Endodermal cell (in vitro differentiated cells): ENCODE measurements at regions not wholly inside any gene's neighbourhood (a gene's known extent, or its start where the extent isn't known, plus 50 kb on each side); places are given as distances from the start of the nearest gene placed in this dataset.

ENCODE experiments used
- DNase-seq: peaks from one replicate; pipeline ENCODE4 v3.0.0-alpha.2; 2017
- H3K27ac ChIP-seq: 2 replicates; pipeline ENCODE4 v1.5.1; 2013; ENCODE audit warnings: mild to moderate bottlenecking, low read depth, low read length, moderate library complexity
- H3K27me3 ChIP-seq: 2 replicates; pipeline ENCODE4 v1.6.1; 2013; ENCODE audit warnings: mild to moderate bottlenecking, low read length, moderate library complexity; ENCODE audit not compliant: insufficient read depth, control insufficient read depth, poor library complexity, severe bottlenecking
- H3K36me3 ChIP-seq: 2 replicates; pipeline ENCODE4 v1.7.0; 2013; ENCODE audit warnings: mild to moderate bottlenecking, low read length, moderate library complexity; ENCODE audit not compliant: control insufficient read depth, insufficient read depth
- H3K4me1 ChIP-seq: one replicate; pipeline ENCODE4 v1.7.0; 2013; ENCODE audit warnings: low read length; ENCODE audit not compliant: control insufficient read depth, insufficient read depth
- H3K4me3 ChIP-seq: 2 replicates; pipeline ENCODE4 v1.5.1; 2013; ENCODE audit warnings: mild to moderate bottlenecking, low read length, moderate library complexity
- H3K9ac ChIP-seq: 2 replicates; pipeline ENCODE4 v1.6.1; 2013; ENCODE audit warnings: mild to moderate bottlenecking, low read length, moderate library complexity; ENCODE audit not compliant: poor library complexity, severe bottlenecking; ENCODE audit errors: extremely low read depth
- H3K9me3 ChIP-seq: 2 replicates; pipeline ENCODE4 v1.6.1; 2013; ENCODE audit warnings: mild to moderate bottlenecking, low read length, moderate library complexity; ENCODE audit not compliant: control insufficient read depth
- H3K27ac Mint-ChIP-seq: 2 replicates; pipeline ENCODE4 v1.8.0; 2020; ENCODE audit warnings: mixed read lengths
- H3K27me3 Mint-ChIP-seq: 2 replicates; pipeline ENCODE4 v1.8.0; 2021; ENCODE audit warnings: mild to moderate bottlenecking, mixed read lengths; ENCODE audit not compliant: insufficient read depth
- H3K36me3 Mint-ChIP-seq: 2 replicates; pipeline ENCODE4 v1.8.0; 2020; ENCODE audit warnings: low read depth, mixed read lengths
- H3K4me1 Mint-ChIP-seq: 2 replicates; pipeline ENCODE4 v1.8.0; 2020; ENCODE audit warnings: mixed read lengths
- H3K4me3 Mint-ChIP-seq: 2 replicates; pipeline ENCODE4 v1.8.0; 2020; ENCODE audit warnings: mild to moderate bottlenecking, moderate library complexity, mixed read lengths
- H3K9me3 Mint-ChIP-seq: 2 replicates; pipeline ENCODE4 v1.8.0; 2020; ENCODE audit warnings: mild to moderate bottlenecking, mixed read lengths
- CTCF ChIP-seq: fragments of 200-600 bp; sonication (generic); conservative IDR thresholded peaks from 2 replicates; pipeline ENCODE4 v1.5.0; 2021; ENCODE audit warnings: antibody characterized with exemption, mild to moderate bottlenecking
- WGBS, 2 experiments: methylation state at CpG; one replicate each; pipeline versions ENCODE4 v1.1.5 to v1.1.7; 2013; ENCODE audit warnings: missing lambda C conversion rate in 2 of 2, mixed read lengths in 1 of 2; ENCODE audit not compliant: insufficient coverage in 1 of 2, insufficient read length in 1 of 2; 5-methylcytosine and 5-hydroxymethylcytosine counted together

GRCh38 chr17:77449908-77450741 lies 309.4 kb downstream of the SEC14L1 start:
- peaks cover 2% of the 10 kb centered on the region for H3K36me3 Mint-ChIP-seq
- WGBS, 2 experiments, result 28 to 50% methylated on average over 5 to 23 of the region's 23 CpGs

GRCh38 chr17:77450742-77451244 lies 310.0 kb downstream of the SEC14L1 start:
- H3K9ac ChIP-seq, result peak overlapping the region; percentile 100
- H3K4me1 Mint-ChIP-seq, result peaks cover 54% of the 10 kb centered on the region
- 10 to 15% methylated on average over 5 to 9 of the region's 9 CpGs for WGBS, 2 experiments

More at GRCh38 chr17:77449908-77450741, 309.4 kb downstream of the SEC14L1 start:
- Histone ChIP-seq H3K9me3 (no peaks in the 10 kb centered on the region), H3K36me3 (no peaks in the 10 kb centered on the region), H3K9ac (peak overlapping the region; percentile 100), H3K4me3 (peak overlapping the region; percentile 91), H3K4me1 (peaks cover 26% of the 10 kb centered on the region), H3K27ac (peak overlapping the region; percentile 100), H3K27me3 (no peaks in the 10 kb centered on the region)
- no peak for TF ChIP-seq CTCF
- Mint-ChIP-seq H3K27ac (peak overlapping the region; percentile 98), H3K4me3 (peak overlapping the region; percentile 74), H3K9me3 (no peaks in the 10 kb centered on the region), H3K27me3 (no peaks in the 10 kb centered on the region), H3K4me1 (peaks cover 49% of the 10 kb centered on the region)
- DNase-seq, result peak; percentile 97

More at GRCh38 chr17:77450742-77451244, 310.0 kb downstream of the SEC14L1 start:
- H3K4me3 ChIP-seq, result peak overlapping the region; percentile 91
- H3K9me3 ChIP-seq, result no peaks in the 10 kb centered on the region
- H3K27me3 ChIP-seq, result no peaks in the 10 kb centered on the region
- no peak for DNase-seq
- H3K9me3 Mint-ChIP-seq, result no peaks in the 10 kb centered on the region
- peaks cover 3% of the 10 kb centered on the region for H3K36me3 ChIP-seq
- peak overlapping the region; percentile 98 for H3K27ac Mint-ChIP-seq
- no peak for TF ChIP-seq CTCF
- H3K27me3 Mint-ChIP-seq, result no peaks in the 10 kb centered on the region
- H3K27ac ChIP-seq, result peak overlapping the region; percentile 100
- peaks cover 3% of the 10 kb centered on the region for H3K36me3 Mint-ChIP-seq
- H3K4me3 Mint-ChIP-seq, result peak overlapping the region; percentile 74
- H3K4me1 ChIP-seq, result peaks cover 28% of the 10 kb centered on the region
